ENCODE measurements at regions not wholly inside any gene's neighbourhood (a gene's known extent, or its start where the extent isn't known, plus 50 kb on each side); places are given as distances from the start of the nearest gene placed in this dataset.

GRCh38 chr5:121731377-121731776 is 120.3 kb upstream of the FTMT start:
- TF ChIP-seq GABPA (IDR thresholded peaks at IDR 0.05; ENCODE audit: low read depth, low read length) = no peak
- TF ChIP-seq GABPA (CRISPR knock-in tag; IDR thresholded peaks at IDR 0.05; ENCODE audit: low read depth) = no peak
- TF ChIP-seq ZNF7 (CRISPR knock-in tag; IDR thresholded peaks at IDR 0.05) = no peak
- TF ChIP-seq CTCF (CRISPR knock-in tag; IDR thresholded peaks at IDR 0.05) = no peak
- TF ChIP-seq GTF2F1 (IDR thresholded peaks at IDR 0.05; ENCODE audit: low read length) = no peak
- TF ChIP-seq PCBP1 (IDR thresholded peaks at IDR 0.05; ENCODE audit: borderline replicate concordance, low read depth, low read length) = no peak
- no peak for TF ChIP-seq NR2C2 (CRISPR knock-in tag; IDR thresholded peaks at IDR 0.05; ENCODE audit: borderline replicate concordance)
- TF ChIP-seq HBP1 (CRISPR knock-in tag; IDR thresholded peaks at IDR 0.05; ENCODE audit: low read depth) = no peak
- no peak for TF ChIP-seq KAT7 (CRISPR knock-in tag; IDR thresholded peaks at IDR 0.05; ENCODE audit: borderline replicate concordance)
- TF ChIP-seq ZNF318 (CRISPR knock-in tag; IDR thresholded peaks at IDR 0.05) = no peak
- TF ChIP-seq POLR2A (IDR thresholded peaks at IDR 0.05; ENCODE audit: insufficient read depth in 1 of 2, low read depth in 2 of 2, low read length in 2 of 2) = no peak
- no peak for TF ChIP-seq MTA1 (CRISPR knock-in tag; IDR thresholded peaks at IDR 0.05; ENCODE audit: borderline replicate concordance)
- no peak for TF ChIP-seq TCF7 (IDR thresholded peaks at IDR 0.05; ENCODE audit: low read depth)
